ENCODE measurements at regions not wholly inside any gene's neighbourhood (a gene's known extent, or its start where the extent isn't known, plus 50 kb on each side); places are given as distances from the start of the nearest gene placed in this dataset.
"Not testable (repeated sequence)": the region's sequence is repeated elsewhere in the genome, so short reads cannot be mapped to it uniquely, and the experiment has no call there.

DNA sequence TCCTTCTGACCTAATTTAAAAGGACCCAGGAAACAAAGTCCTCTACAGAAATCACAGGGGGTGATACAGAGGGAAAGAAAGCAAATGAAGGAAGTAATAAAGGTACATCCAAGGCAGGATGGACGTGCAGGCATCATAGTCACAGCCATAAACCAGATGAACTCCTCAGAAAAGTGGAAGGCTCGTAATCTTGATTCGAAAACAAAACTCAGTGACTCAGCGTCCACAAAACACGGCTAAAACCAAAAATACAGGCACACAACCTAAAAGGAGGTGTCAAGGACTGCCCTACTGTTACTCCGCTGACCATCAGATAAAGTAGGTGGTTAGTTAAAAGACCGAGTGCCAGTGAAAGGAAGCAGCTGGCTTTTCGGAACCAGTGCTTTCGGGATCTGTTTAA lies 81.5 kb downstream of the TRIM69 start:
- H3K27me3 Mint-ChIP-seq; H3K36me3 Mint-ChIP-seq; H3K27ac Mint-ChIP-seq; H3K9me3 Mint-ChIP-seq; DNase-seq; ATAC-seq (replicated peaks); H3K4me1 Mint-ChIP-seq; H3K4me3 Mint-ChIP-seq: not testable (repeated sequence)

DNA sequence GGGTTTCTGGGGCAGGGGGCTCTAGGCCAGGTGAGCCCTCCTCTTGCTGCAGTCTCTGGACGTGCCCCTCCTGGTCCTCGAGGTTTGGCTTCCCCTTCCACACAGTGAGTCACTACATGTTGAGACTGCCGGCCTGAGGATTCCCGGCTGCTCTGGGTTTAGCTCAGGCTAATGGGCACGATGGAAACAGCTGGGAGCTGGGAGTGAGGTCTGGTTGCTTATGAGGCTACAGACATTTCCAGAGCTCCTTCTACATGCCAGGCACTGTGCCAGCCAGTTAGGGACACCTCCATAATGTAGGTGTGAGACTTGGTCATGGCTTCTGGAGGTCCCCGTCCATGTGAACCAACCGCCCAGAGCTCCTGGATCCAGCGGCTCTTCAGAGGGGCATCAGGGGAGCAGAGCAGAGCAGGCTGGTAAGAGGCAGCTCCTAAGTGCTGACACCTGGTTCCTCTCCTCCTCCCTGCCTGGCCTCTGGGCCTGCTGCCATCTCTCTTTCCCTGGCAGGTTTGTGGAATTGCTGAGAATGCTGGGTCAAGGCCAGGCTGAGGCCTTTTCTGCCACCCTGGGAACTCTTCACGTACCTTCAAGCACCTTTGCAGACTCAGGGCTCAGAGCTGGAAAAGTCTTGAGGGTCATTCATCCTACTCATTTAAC lies 83.1 kb downstream of the TRIM69 start:
- H3K27ac Mint-ChIP-seq; H3K36me3 Mint-ChIP-seq; ATAC-seq (replicated peaks); H3K4me1 Mint-ChIP-seq; H3K27me3 Mint-ChIP-seq; H3K4me3 Mint-ChIP-seq; H3K9me3 Mint-ChIP-seq; DNase-seq: not testable (repeated sequence)

DNA sequence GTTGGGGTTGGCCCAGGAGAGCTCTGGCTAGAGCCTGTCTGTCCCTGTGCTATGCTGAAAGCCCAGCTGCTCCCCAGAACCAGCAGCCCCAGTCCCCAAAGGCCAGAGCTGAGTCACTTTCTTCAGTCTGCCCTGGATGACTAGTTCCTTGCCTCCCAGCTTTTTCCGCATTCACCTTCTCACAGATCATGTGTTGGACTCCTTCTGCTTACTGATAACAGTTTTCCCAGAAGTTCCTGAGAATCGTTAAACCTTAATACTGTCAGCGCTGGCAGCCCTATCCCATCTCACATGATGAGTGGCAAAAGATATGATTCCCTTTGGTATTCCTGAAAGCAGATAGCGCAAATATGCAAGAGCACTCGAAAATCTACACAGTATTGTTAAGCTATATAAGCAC lies 84.2 kb downstream of the TRIM69 start:
- ATAC-seq (replicated peaks); H3K4me1 Mint-ChIP-seq; H3K4me3 Mint-ChIP-seq; H3K27me3 Mint-ChIP-seq; H3K36me3 Mint-ChIP-seq; H3K9me3 Mint-ChIP-seq; H3K27ac Mint-ChIP-seq; DNase-seq: not testable (repeated sequence)

DNA sequence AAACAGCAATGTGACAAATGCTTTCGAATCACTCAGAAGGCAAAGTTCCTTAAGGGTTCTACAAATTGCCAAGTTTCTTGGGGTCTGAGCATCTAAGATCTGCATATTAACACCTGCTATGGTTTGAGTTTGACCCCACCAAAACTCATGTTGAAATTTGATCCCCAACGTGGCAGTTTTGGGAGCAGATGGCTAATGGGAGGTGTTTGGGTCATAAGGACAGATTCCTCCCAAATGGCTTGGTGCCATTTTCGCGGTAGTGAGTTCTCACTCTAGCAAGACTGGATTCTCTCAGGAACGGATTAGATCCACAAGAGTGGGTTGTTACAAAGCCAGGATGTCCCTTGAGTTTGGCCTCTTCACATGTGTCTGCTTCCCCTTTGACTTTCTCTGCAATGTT lies 84.6 kb downstream of the TRIM69 start:
- not testable (repeated sequence) for H3K27ac Mint-ChIP-seq; ATAC-seq (replicated peaks); H3K36me3 Mint-ChIP-seq; H3K27me3 Mint-ChIP-seq; H3K4me1 Mint-ChIP-seq; H3K9me3 Mint-ChIP-seq; H3K4me3 Mint-ChIP-seq; DNase-seq

DNA sequence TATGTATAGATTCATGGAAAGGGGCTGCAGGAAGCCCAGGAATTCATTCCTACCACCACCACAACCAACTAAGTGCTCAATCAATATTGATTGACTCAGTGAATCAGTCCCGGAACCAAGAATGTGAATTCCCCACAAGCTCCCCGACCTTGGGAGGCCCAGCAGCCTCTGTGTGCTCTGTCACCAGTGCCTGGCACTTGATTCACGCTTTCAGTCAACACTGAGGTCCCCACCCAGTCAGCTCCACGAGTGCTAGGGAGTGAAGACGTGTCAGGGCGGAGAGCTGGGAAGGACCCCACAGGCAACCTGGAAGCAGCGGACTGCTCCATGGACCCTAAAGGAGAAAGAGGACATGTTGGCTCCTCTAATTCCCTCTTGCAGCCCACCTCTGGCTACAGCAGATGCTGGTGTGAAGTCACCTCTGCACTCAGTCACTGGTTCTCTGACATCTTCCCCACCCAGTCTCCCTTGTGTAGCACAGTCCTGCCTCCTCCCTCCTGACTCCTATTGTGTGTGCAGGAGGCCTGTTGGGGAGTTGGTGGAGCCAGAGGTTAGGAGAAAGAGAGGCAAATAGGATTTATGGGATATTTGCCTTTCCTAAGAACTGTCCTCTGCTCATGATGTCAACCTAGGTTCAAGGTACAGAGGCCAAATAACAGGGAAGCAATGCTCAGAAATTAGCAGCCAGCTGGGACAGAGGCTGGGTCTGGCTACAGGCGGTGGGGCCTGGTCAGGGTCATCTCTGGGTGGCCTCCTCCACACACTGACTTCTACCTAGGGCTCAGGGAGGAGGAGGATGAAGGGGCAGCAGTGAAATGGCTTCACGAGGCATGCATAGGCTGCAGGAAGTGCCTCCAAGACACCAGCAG lies 88.2 kb downstream of the TRIM69 start:
- DNase-seq; H3K9me3 Mint-ChIP-seq; ATAC-seq (replicated peaks); H3K36me3 Mint-ChIP-seq; H3K27ac Mint-ChIP-seq; H3K27me3 Mint-ChIP-seq; H3K4me1 Mint-ChIP-seq; H3K4me3 Mint-ChIP-seq: not testable (repeated sequence)

DNA sequence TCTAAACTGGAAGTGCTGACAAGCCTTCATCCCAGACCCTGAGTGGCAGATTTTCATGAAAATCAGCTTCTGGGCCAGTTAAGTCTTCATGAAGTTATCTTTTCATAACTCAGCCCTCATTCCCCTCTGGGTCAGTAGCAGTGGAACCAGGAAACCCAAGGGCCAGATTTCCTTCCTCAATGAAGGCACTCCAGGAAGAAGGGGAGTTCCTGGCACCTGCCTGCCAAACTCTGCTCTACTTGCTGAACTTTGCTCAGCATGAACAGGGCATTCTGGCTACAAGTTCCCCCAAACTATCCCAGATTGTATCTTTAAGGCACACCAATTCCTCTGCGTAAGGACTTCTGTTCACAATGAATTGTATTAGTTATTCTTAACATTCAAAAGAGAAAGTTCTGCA lies 90.3 kb downstream of the TRIM69 start:
- not testable (repeated sequence) for H3K9me3 Mint-ChIP-seq, H3K4me3 Mint-ChIP-seq

DNA sequence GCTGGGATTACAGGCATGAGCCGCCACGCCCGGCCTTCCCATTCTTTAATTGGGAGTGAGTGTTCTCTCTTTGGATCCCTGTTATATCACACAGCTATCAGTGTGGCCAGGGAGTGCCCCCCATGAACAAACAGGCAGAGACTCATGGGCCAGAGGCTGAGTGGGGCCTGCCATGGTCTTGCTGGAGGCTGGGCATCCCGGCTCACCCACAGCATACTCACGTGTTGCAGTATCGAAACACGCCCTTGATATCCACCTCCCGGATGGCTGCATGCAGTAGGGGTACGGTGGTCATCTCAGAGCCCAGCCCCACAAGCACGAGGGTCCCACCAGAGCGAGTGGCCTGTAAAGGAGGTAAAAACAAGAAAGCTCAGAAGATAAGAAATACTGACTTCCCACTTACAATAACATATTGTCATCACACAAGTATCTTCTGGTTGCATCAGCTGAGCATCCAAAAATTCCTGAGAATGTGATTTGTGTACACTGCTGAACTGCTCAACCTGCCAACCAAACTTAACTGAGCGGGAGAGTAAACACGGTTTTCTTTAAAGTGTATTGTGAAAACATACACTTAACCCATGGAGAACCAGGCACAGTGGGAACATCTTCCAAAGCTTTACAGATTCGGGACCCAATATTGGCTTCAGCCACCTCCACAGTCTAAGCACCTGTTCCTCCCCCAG lies 92.0 kb downstream of the TRIM69 start:
- H3K9me3 Mint-ChIP-seq; H3K27ac Mint-ChIP-seq; H3K4me3 Mint-ChIP-seq; H3K36me3 Mint-ChIP-seq; H3K27me3 Mint-ChIP-seq; ATAC-seq (replicated peaks); DNase-seq; H3K4me1 Mint-ChIP-seq: not testable (repeated sequence)

More for the DNA sequence above, 90.3 kb downstream of the TRIM69 start:
- H3K36me3 Mint-ChIP-seq; ATAC-seq (replicated peaks); H3K4me1 Mint-ChIP-seq; DNase-seq; H3K27ac Mint-ChIP-seq; H3K27me3 Mint-ChIP-seq: not testable (repeated sequence)

DNA sequence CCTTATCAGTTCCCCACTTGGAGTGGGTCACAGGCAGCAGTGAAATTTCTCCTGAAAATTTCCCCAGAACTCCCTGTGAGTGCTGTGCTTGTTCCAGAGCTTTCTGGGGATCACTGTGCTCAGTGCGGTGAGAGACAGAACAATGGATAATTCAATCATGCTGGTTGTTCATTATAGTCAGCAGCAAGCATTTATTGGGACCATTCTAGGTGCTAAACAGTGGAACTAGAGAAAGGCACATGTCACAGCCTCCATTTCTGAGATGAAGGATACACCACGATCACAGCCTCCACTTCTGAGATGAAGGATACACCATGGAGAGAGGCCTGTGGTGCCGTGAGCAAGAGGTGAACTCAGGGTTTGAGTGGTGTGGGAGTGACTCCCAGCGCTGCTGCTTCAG lies 92.8 kb downstream of the TRIM69 start:
- not testable (repeated sequence) for H3K4me1 Mint-ChIP-seq; DNase-seq; H3K27ac Mint-ChIP-seq; H3K36me3 Mint-ChIP-seq; H3K4me3 Mint-ChIP-seq; H3K9me3 Mint-ChIP-seq; H3K27me3 Mint-ChIP-seq; ATAC-seq (replicated peaks)

DNA sequence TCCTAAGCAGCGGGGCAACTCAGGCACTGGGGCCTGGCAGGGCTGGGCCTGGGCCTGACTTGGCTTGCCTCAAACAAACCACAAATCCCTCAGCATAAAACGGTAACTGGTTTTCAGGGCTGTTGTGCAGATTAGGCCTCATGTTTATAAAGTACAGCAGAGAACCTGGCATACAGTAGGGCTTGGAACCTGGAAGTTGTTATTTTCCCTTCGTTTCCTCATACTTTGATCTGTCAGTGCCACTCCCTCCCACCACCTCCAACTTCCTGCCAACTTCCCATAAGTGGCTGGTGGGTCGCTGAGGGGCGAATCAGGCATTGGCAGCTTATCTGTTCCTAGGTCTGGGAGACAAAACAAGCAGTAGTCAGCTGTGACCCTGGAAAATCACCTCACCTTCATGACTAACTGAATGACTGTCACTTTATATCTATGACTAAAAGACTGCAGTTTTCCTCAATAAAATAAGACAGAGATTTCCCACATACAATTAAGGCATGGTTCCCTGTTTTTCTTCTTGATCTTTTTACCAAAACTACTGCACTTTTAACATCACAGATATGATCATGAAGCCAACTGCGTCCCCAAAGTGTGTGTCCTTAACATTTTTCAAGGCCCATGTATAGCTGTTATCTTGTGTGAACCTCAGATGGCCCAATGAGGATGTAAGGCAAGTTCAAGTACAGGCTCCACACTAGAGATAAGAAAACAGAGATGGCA lies 94.5 kb downstream of the TRIM69 start:
- not testable (repeated sequence) for H3K4me1 Mint-ChIP-seq; ATAC-seq (replicated peaks); H3K4me3 Mint-ChIP-seq; H3K36me3 Mint-ChIP-seq; H3K9me3 Mint-ChIP-seq; H3K27ac Mint-ChIP-seq; DNase-seq; H3K27me3 Mint-ChIP-seq

DNA sequence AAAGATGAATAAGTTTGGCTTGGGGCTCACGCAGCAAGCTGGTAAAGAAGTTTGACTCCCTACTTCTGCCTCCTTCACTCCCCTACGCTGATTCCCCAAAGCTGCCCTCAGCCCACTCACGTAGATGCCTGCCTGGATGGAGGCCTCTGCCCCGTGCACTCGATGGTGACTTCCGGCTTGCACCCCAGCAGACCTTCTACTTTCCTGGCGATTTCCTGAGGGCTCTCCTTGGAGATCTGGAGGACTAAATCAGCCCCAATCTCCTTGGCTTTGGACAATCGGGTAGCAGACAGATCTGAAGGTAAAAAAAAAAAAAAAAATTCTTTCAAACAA lies 95.0 kb downstream of the TRIM69 start:
- not testable (repeated sequence) for H3K27ac Mint-ChIP-seq; H3K4me1 Mint-ChIP-seq; H3K4me3 Mint-ChIP-seq; H3K9me3 Mint-ChIP-seq; DNase-seq; H3K27me3 Mint-ChIP-seq; ATAC-seq (replicated peaks); H3K36me3 Mint-ChIP-seq

DNA sequence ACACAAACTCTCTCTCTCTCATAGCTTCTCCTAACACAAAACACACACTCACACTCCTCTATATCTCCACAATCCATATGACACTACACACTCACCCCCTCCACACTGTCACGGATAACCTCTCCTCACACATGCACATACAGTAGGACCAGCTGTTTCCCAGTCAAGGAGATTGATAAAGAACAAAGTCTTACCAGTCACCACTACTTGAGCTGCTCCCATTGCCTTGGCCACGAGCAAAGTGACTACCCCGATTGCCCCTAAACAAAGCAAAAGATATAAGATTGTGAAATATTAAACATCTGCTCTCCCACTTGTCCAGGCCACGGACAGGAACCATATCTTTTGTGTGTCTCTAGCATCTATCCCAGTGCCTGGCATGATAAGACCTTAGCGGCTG lies 95.8 kb downstream of the TRIM69 start:
- H3K27ac Mint-ChIP-seq; DNase-seq; H3K27me3 Mint-ChIP-seq; H3K9me3 Mint-ChIP-seq; H3K36me3 Mint-ChIP-seq; H3K4me1 Mint-ChIP-seq; H3K4me3 Mint-ChIP-seq; ATAC-seq (replicated peaks): not testable (repeated sequence)

DNA sequence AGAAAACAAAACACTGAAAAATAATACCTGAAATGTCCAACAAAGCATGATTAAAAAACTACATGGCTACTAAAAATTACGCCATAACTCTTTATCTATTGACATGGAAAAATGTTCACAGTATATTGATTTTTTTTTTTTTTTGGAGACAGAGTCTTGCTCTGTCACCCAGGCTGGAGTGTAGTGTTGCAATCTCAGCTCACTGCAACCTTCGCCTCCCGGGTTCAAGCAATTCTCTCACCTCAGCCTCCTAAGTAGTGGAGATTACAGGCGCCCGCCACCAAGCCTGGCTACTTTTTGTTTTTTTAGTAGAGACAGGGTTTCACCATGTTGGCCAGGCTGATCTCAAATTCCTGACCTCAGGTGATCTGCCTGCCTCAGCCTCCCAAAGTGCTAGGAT lies 96.8 kb downstream of the TRIM69 start:
- not testable (repeated sequence) for H3K4me1 Mint-ChIP-seq; H3K9me3 Mint-ChIP-seq; H3K27ac Mint-ChIP-seq; H3K27me3 Mint-ChIP-seq; H3K36me3 Mint-ChIP-seq; DNase-seq; H3K4me3 Mint-ChIP-seq; ATAC-seq (replicated peaks)

DNA sequence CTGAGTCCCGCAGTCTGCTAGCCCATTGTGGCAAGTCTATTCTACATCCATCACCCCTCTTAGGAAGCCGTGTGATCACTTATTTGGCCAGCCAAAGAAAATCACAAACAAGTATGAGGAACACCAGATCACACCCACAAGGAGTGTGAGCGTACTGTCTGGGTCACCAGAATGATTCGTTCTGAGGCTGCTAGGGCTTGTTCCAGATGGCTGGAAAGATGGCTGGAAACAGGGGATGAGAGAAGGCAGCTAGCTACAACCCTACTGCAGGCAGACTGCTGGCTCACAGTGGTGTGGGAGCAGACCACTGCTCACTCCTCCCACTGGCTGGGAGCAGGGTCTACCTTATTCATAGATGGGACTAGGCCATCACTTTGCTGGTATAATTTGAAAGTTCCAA lies 97.4 kb downstream of the TRIM69 start:
- DNase-seq; H3K27me3 Mint-ChIP-seq; H3K36me3 Mint-ChIP-seq; ATAC-seq (replicated peaks); H3K4me3 Mint-ChIP-seq; H3K9me3 Mint-ChIP-seq; H3K4me1 Mint-ChIP-seq; H3K27ac Mint-ChIP-seq: not testable (repeated sequence)

DNA sequence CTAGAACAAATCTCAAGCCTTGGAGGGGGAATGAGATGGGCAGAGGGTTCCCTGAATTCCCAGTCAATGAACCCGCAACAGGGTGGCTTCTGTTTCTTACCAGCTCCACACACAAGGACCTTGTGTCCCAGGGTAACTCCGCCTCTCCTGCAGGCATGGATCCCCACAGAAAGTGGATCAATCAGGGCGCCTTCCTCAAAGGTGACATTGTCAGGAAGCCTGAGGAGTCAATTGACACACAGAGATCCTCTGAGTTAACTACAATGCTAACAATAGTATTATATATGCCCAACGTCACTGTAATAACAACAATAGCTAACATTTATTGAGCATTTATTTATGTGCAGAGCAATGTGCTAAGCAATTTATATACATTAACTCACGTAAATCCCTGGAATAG lies 98.8 kb downstream of the TRIM69 start:
- ATAC-seq (replicated peaks); H3K9me3 Mint-ChIP-seq; H3K4me1 Mint-ChIP-seq; H3K27me3 Mint-ChIP-seq; H3K4me3 Mint-ChIP-seq; H3K36me3 Mint-ChIP-seq; DNase-seq; H3K27ac Mint-ChIP-seq: not testable (repeated sequence)

Data from stimulated activated naive B cell treated with anti-CD40 and anti-IgM and Interleukin-4, amounts not matched to agents 10 μg/mL and 1 μg/mL and 100 μg/mL, for 72 hours (primary cell).